CD4-positive, CD25-positive, alpha-beta regulatory T cell (primary cell): ENCODE measurements at regions not wholly inside any gene's neighbourhood (a gene's known extent, or its start where the extent isn't known, plus 50 kb on each side); places are given as distances from the start of the nearest gene placed in this dataset.

Source experiments
- ATAC-seq, 2 donors: fragments of 150-1000 bp; cut with Tn5 transposase; one replicate each; pipeline ENCODE4 v1.10.0; 2021; ENCODE audit warnings: low read depth in 2 of 2, moderate number of reproducible peaks in 2 of 2, moderate library complexity in 1 of 2
- DNase-seq, 3 donors: peaks; one replicate each; pipeline versions ENCODE4 v3.0.0 to v3.0.0-alpha.2; 2012 to 2022; ENCODE audit warnings: mixed read lengths in 1 of 3
- H3K27ac ChIP-seq: one replicate; pipeline ENCODE4 v1.7.0; 2013; ENCODE audit warnings: mild to moderate bottlenecking, low read length; ENCODE audit not compliant: insufficient read depth, poor library complexity, severe bottlenecking
- H3K27me3 ChIP-seq: one replicate; pipeline ENCODE4 v1.7.0; 2013; ENCODE audit warnings: low read length; ENCODE audit not compliant: control insufficient read depth, insufficient read depth
- H3K36me3 ChIP-seq: one replicate; pipeline ENCODE4 v1.7.0; 2013; ENCODE audit warnings: mild to moderate bottlenecking, low read length, moderate library complexity; ENCODE audit not compliant: control insufficient read depth, insufficient read depth
- H3K4me1 ChIP-seq: 2 replicates; pipeline ENCODE4 v1.7.0; 2013; ENCODE audit warnings: mild to moderate bottlenecking, low read length; ENCODE audit not compliant: insufficient read depth, control insufficient read depth, poor library complexity, severe bottlenecking
- H3K4me3 ChIP-seq: one replicate; pipeline ENCODE4 v1.7.0; 2013; ENCODE audit warnings: low read depth, mild to moderate bottlenecking, low read length, moderate library complexity
- H3K9me3 ChIP-seq, 2 experiments: 1 replicate in 1 of 2; 2 replicates in 1 of 2; pipeline ENCODE4 v1.7.0; 2013; ENCODE audit warnings: low read length in 2 of 2, mild to moderate bottlenecking in 1 of 2, moderate library complexity in 1 of 2; ENCODE audit not compliant: control insufficient read depth in 2 of 2
- H3K27ac Mint-ChIP-seq, 3 donors: one replicate each; pipeline ENCODE4 v1.8.0; 2020 to 2022; ENCODE audit warnings: mild to moderate bottlenecking in 3 of 3, mixed read lengths in 3 of 3, moderate library complexity in 2 of 3
- H3K27me3 Mint-ChIP-seq: one replicate; pipeline ENCODE4 v1.8.0; 2022; ENCODE audit warnings: mild to moderate bottlenecking, mixed read lengths
- H3K36me3 Mint-ChIP-seq: one replicate; pipeline ENCODE4 v1.8.0; 2020; ENCODE audit warnings: mixed read lengths
- H3K4me1 Mint-ChIP-seq, 4 donors: one replicate each; pipeline ENCODE4 v1.8.0; 2020 to 2022; ENCODE audit warnings: mixed read lengths in 4 of 4, mild to moderate bottlenecking in 1 of 4
- H3K4me3 Mint-ChIP-seq, 4 donors: one replicate each; pipeline ENCODE4 v1.8.0; 2020 to 2022; ENCODE audit warnings: mild to moderate bottlenecking in 4 of 4, mixed read lengths in 4 of 4, moderate library complexity in 3 of 4
- H3K9me3 Mint-ChIP-seq, 7 donors: one replicate each; pipeline ENCODE4 v1.8.0; 2020 to 2022; ENCODE audit warnings: mixed read lengths in 7 of 7, mild to moderate bottlenecking in 3 of 7, moderate library complexity in 2 of 7

DNA sequence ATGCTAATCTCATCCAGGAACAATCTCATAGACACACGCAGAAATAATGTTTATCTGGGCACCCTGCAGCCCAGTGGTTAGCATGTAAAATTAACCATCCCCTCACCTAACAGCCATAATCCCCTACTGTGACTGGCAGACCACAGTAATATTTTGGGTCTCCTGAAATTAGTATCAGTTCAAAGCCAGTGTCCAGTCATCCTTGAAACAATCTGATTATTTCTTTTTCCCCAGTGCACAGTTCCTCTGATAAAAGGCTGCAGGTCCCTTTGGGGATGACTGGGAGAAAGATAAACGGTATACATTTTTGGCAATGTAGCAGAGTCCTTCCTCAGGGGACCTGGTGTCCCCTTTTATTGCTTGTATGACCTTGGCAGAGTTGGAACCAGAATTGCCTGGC, 50.4 kb upstream of the CYSLTR2 start:
- Histone ChIP-seq H3K4me1 (no peaks in the 10 kb centered on the region), H3K27ac (no peak overlapping the region), H3K27me3 (no peaks in the 10 kb centered on the region), H3K4me3 (no peak overlapping the region), H3K36me3 (no peaks in the 10 kb centered on the region), H3K9me3 (peaks cover 0 to 4% of the 10 kb centered on the region in 2 experiments)
- Mint-ChIP-seq H3K4me1 (peaks cover 0 to 2% (median 0%) of the 10 kb centered on the region in 4 donors), H3K27ac (no peak overlapping the region), H3K36me3 (no peaks in the 10 kb centered on the region), H3K27me3 (peaks cover 12% of the 10 kb centered on the region), H3K4me3 (no peak overlapping the region), H3K9me3 (peaks cover 0 to 20% (median 2%) of the 10 kb centered on the region in 7 donors)
- no peak for DNase-seq
- ATAC-seq = no peak
